Left lung (tissue), 4 donors: ENCODE measurements at regions not wholly inside any gene's neighbourhood (a gene's known extent, or its start where the extent isn't known, plus 50 kb on each side); places are given as distances from the start of the nearest gene placed in this dataset.
A peak's percentile ranks its signal among the peaks of the same experiment; 100 is the strongest.

ENCODE experiments used
- ATAC-seq: fragments of 200-7000 bp; cut with Tn5 transposase; one replicate; pipeline ENCODE4 v1.9.1; 2020; ENCODE audit warnings: moderate library complexity
- DNase-seq, 4 donors: peaks; one replicate each; pipeline ENCODE4 v3.0.0-alpha.2; 2013 to 2020
- H3K27ac ChIP-seq, 2 donors: fragments of 200-600 bp; sonication (generic) in 1 of 2; one replicate each; pipeline versions ENCODE4 v1.5.0 to v1.8.0; 2020 to 2021
- H3K27me3 ChIP-seq, 2 donors: fragments of 200-600 bp; sonication (generic) in 1 of 2; one replicate each; pipeline versions ENCODE4 v1.5.0 to v1.8.0; 2020 to 2021
- H3K36me3 ChIP-seq, 2 donors: fragments of 200-600 bp; sonication (generic) in 1 of 2; one replicate each; pipeline versions ENCODE4 v1.5.0 to v1.8.0; 2020 to 2021
- H3K4me1 ChIP-seq, 2 donors: fragments of 200-600 bp; one replicate each; pipeline ENCODE4 v1.8.0; 2021
- H3K4me3 ChIP-seq, 2 donors: fragments of 200-600 bp; sonication (generic) in 1 of 2; one replicate each; pipeline versions ENCODE4 v1.5.0 to v1.8.0; 2020 to 2021; ENCODE audit warnings: mild to moderate bottlenecking in 1 of 2
- H3K9me3 ChIP-seq, 2 donors: fragments of 200-600 bp; sonication (generic) in 1 of 2; one replicate each; pipeline versions ENCODE4 v1.5.0 to v1.8.0; 2020 to 2021
- intact Hi-C, 2 donors: fragments of 100-400 bp; cut with DNase I; formaldehyde crosslinking; loops; one replicate each; pipeline versions ENCODE4 v1.11.2 to v1.14.2; 2022
- TF ChIP-seq, protein P1 (sequence below), 2 donors: fragments of 200-600 bp; sonication (generic) in 1 of 2; IDR thresholded peaks; one replicate each; pipeline versions ENCODE4 v1.5.0 to v1.8.0; 2021; ENCODE audit warnings: antibody characterized with exemption in 2 of 2
- donor health status: DM: no; HTN: yes; CAD: no.
- donor health status: DM: no; HTN: no; CAD: no.

DNA sequence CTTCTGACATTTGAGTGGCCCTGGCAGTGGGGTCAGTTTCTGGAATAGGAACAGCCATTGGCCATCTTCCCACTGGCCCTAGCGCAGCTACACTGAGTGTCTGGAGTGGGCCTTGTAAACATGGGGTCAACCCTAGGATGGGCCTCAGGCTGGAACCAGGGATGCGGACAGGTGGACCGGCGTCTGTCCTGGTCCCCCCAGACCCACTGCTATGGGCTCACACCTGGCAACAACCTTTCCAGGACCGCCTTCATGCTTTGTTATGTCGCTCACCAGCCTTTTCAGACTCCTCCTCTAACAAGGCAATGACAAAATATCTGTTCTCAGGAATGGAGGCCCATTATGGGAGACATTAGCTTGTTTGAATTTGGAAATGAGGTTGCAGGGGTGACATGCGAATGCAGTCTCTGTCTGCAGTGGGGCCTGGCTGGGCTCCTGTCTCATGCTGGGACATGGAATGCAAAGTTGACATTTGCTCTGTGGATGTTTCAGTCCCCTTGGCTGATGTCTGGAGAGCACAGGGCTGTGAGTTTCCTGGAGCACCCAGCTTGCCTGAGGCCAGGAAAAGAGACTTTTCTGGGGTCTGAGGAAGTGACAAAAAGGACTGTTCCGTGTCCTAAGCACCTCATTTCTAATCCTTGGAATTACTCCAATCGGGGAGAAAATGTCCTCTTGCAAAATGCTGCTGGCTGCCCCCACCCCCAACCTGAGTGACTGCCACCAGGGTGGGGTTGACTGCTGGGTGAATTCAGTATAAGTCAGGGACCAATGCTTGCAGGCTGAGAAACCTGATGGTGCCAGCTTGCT is 98.7 kb upstream of the PMEPA1 start:
- H3K36me3 ChIP-seq, result no peaks in the 10 kb centered on the region
- H3K4me1 ChIP-seq, result peaks cover 0 to 11% of the 10 kb centered on the region in 2 donors
- intact Hi-C loops, result no loop called here
- TF ChIP-seq, protein P1, sequence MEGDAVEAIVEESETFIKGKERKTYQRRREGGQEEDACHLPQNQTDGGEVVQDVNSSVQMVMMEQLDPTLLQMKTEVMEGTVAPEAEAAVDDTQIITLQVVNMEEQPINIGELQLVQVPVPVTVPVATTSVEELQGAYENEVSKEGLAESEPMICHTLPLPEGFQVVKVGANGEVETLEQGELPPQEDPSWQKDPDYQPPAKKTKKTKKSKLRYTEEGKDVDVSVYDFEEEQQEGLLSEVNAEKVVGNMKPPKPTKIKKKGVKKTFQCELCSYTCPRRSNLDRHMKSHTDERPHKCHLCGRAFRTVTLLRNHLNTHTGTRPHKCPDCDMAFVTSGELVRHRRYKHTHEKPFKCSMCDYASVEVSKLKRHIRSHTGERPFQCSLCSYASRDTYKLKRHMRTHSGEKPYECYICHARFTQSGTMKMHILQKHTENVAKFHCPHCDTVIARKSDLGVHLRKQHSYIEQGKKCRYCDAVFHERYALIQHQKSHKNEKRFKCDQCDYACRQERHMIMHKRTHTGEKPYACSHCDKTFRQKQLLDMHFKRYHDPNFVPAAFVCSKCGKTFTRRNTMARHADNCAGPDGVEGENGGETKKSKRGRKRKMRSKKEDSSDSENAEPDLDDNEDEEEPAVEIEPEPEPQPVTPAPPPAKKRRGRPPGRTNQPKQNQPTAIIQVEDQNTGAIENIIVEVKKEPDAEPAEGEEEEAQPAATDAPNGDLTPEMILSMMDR (IDR thresholded peaks at IDR 0.05), result no peak
- H3K27ac ChIP-seq, result no peak overlapping the region
- no peaks in the 10 kb centered on the region for H3K9me3 ChIP-seq
- ATAC-seq (no peak), DNase-seq (peak in 2 of 4 donors; percentile 86 to 89)
- no peaks in the 10 kb centered on the region for H3K27me3 ChIP-seq
- no peak overlapping the region for H3K4me3 ChIP-seq

DNA sequence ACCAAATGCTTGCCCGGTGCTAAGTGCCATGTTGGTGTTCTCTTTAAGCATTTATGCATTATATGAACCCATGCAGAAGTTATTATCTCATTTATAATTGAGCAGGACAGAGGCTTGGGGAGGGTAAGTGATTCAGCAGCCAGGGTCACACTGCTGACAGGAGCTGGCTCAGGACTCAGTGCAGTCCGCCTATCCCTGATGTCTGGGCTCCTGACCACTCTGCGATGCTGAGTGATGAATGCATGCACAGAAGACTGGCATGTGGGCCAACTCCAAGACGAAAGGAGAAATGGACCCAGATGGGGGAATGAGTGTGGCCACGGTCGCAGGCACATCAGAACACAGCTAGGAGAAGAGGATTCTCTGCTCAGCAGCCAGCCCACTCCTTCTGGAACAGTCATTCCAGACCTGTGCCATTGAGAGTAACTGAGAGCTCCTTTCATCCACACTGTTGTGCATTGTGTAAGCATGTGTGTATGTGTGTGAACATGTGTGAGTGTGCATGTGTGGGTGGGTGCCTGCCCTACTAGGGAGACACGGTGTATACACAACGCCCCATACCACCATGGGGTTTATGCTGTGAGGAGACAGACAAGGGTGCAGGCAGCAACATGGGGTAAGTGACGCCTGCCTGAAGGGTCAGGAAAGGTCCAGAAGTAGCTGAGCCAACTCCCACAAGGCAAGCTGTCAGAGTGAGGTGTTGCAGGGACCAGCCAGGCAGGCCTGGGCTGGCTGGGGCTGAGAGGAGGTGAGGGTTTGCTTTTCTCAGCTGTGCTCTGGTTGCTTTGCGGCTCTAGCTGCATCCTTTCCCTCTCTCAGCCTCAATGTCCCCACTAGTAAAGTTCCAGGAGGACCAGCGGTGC is 97.8 kb upstream of the PMEPA1 start:
- no peaks in the 10 kb centered on the region for H3K36me3 ChIP-seq
- ATAC-seq, result peak; percentile 4
- no peak overlapping the region for H3K27ac ChIP-seq
- TF ChIP-seq, protein P1 (IDR thresholded peaks at IDR 0.05), result no peak
- intact Hi-C loops, result no loop called here
- H3K4me1 ChIP-seq, result peaks cover 0 to 11% of the 10 kb centered on the region in 2 donors
- no peaks in the 10 kb centered on the region for H3K27me3 ChIP-seq
- H3K4me3 ChIP-seq, result no peak overlapping the region
- H3K9me3 ChIP-seq, result no peaks in the 10 kb centered on the region
- DNase-seq, result peak in 2 of 4 donors; percentile 51 to 52

DNA sequence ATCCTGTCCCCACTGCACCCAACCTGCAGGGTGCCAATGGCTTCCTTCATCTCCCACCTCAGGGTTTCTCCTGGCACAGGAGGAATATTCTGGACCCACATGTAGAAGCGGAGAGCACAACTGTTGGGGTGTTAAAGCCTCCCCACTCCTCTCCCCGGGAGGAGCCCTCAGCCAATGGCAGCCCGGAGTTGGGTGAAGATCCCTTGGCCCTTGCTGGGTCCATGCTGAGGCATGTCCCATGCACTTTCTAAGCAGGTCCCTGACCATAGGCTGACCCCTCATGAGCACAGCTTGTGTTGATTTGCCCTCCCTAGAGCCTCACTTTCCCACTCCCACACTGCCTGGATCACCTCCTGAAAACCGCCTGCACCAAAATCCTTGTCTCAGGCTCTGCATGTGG is 97.2 kb upstream of the PMEPA1 start:
- no peak overlapping the region for H3K4me3 ChIP-seq
- no peaks in the 10 kb centered on the region for H3K9me3 ChIP-seq
- ATAC-seq, result no peak
- no peak overlapping the region for H3K27ac ChIP-seq
- TF ChIP-seq, protein P1 (IDR thresholded peaks at IDR 0.05), result no peak
- H3K36me3 ChIP-seq, result no peaks in the 10 kb centered on the region
- no peaks in the 10 kb centered on the region for H3K27me3 ChIP-seq
- peaks cover 0 to 11% of the 10 kb centered on the region in 2 donors for H3K4me1 ChIP-seq
- DNase-seq, result no peak
- intact Hi-C loops, result no loop called here

DNA sequence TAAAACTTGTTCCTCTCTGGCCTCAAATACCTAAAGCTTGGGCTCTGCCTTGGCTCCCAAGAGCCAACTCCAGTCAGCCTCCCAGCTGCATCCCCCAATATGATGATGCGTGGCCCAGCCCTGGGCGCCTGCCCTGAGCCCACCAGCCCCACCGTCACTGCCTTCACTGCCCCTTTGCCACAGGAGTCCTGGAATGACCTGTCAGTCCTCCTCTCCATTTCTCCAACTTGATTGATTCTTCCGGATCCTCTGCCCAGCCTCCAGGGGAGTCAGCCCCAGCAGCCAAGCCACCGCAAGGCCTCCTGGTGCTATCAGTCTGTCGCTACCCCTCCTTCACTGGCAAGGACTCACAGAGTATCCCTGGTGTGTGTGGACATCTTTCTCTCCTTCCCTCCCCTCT is 96.7 kb upstream of the PMEPA1 start:
- TF ChIP-seq, protein P1 (IDR thresholded peaks at IDR 0.05), result no peak

DNA sequence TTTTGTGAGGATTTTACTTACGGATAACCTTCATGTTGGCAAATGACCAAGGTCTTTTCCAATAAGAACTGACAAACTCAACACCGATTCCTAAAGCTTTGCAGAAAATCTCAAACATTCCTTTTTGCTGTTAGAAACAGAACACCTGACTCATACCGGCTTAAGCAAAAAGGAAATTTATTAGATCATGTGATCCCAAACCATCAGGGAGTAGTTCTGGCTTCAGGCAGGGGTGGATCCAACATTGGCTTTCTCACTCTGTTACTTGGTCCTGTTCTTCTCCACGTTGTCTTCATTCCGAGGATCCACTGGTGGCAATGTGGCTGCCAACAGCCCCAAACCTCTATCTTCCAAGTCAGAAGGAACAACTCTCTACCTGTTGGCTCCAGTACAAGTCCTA is 95.9 kb upstream of the PMEPA1 start:
- TF ChIP-seq, protein P1 (IDR thresholded peaks at IDR 0.05), result no peak
- no peaks in the 10 kb centered on the region for H3K36me3 ChIP-seq
- H3K4me3 ChIP-seq, result no peak overlapping the region
- ATAC-seq, result no peak
- intact Hi-C loops, result no loop called here
- H3K27ac ChIP-seq, result no peak overlapping the region
- H3K4me1 ChIP-seq, result peaks cover 0 to 6% of the 10 kb centered on the region in 2 donors
- no peaks in the 10 kb centered on the region for H3K27me3 ChIP-seq
- no peak for DNase-seq
- H3K9me3 ChIP-seq, result no peaks in the 10 kb centered on the region

More for the DNA sequence above, 96.7 kb upstream of the PMEPA1 start:
- Histone ChIP-seq H3K4me3 (no peak overlapping the region), H3K27me3 (no peaks in the 10 kb centered on the region), H3K9me3 (no peaks in the 10 kb centered on the region), H3K4me1 (peaks cover 0 to 11% of the 10 kb centered on the region in 2 donors), H3K36me3 (no peaks in the 10 kb centered on the region), H3K27ac (no peak overlapping the region)
- no peak for DNase-seq
- no peak for ATAC-seq
- intact Hi-C loops, result no loop called here
